ENCODE measurements at regions not wholly inside any gene's neighbourhood (a gene's known extent, or its start where the extent isn't known, plus 50 kb on each side); places are given as distances from the start of the nearest gene placed in this dataset.
"Not testable (repeated sequence)": the region's sequence is repeated elsewhere in the genome, so short reads cannot be mapped to it uniquely, and the experiment has no call there.

DNA sequence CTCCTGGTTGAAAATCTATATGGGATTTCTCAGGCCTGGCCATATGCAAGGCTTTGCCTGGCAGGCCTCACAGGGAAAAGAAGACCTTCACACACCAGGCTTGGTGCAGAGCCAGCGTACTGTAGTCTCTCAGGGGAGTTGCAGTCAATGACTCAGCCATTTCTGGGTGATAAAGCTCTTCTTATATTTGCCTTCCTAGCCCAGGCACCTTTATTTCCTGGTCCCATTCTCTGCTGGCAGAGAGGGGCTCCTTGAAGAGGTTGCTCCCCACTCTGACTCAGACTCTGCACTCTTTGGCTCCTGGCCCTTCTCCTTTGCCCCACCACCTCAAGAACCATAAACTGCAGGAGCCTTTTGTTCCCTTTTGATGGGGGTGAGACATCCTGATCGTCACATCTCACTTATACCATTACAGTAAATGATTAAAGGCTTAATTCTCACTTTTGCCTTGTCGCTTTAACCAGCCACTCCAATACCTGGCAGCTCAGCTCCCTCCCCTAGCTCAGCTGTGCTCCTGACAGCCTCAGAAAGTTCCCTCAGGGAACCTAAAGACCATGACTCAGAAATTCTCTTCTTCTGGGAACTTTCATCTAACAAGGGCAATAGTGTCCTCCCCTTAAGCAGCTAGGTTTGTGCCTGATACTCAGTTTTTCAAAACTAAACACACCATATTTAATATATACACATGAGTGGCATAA is 174.0 kb downstream of the AVL9 start:
- H3K4me3 ChIP-seq; H3K27ac ChIP-seq; in situ Hi-C loops (cut with MboI; ENCODE audit: low pct_unique_long_range_greater_than_20kb in 2 of 9, low sequenced_read_pairs in 9 of 9, unreplicated experiment in 9 of 9); H3K4me1 ChIP-seq (replicated peaks in 1 of 2): not testable (repeated sequence)
- ATAC-seq (replicated peaks in 6 of 8): peak; percentile 38 to 66 (median 56)
- 38 to 80% (median 67%) methylated on average over 1 to 2 of the region's 3 CpGs; no CpG with 5 or more reads in 7 of the 10 experiments for WGBS, 10 experiments

DNA sequence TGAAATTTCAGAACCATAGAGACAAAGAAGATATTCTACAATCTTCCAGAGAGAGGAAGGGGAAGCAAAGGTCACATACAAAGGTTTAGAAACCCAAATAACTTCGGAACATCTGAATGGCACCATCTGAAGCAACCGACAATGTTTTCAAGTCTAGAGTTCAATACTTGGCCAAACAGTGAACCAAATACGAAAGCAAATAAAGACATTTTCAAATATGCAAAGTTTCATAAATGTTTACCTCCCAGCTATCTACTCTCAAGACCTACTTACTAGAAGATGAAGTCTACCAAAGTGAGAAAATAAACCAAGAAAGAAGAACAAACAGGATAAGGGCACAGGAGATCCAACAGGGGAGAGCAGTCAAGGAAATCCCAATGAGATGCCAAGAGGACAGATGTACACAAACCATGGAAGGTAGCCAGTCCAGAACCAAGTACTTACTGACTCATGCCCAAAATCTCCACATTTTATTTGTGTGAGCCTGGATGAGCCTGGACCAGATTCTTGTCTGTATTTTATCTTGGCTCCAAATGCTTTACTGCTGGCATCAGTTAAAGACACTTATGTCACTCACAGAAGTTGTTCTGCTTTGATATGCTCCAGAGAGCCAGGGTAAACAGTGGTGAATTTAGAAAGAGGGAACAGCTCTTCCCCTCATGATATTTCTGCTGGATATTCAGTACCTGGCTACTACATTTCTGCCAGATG is 173.3 kb downstream of the AVL9 start:
- H3K4me3 ChIP-seq; H3K4me1 ChIP-seq (replicated peaks in 1 of 2); in situ Hi-C loops (cut with MboI; ENCODE audit: low pct_unique_long_range_greater_than_20kb in 2 of 9, low sequenced_read_pairs in 9 of 9, unreplicated experiment in 9 of 9); H3K27ac ChIP-seq: not testable (repeated sequence)
- peak in 2 of 8 experiments; percentile 14 to 22 for ATAC-seq (replicated peaks in 6 of 8)
- 60 to 100% (median 96%) methylated on average over 1 to 3 of the region's 3 CpGs for WGBS, 10 experiments

DNA sequence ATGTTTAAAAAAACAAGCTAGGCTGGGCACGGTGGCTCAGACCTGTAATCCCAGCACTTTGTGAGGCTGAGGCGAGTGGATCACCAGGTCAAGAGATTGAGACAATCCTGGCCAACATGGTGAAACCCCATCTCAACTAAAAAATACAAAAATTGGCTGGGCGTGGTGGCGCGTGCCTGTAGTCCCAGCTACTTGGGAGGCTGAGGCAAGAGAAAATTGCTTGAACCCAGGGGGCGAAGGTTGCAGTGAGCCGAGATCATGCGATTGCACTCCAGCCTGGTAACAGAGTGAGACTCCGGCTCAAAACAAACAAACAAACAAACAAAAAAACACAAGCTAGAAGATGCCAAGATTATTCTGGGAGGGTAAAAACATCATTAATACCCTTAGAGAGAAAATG is 172.3 kb downstream of the AVL9 start:
- H3K4me1 ChIP-seq (replicated peaks in 1 of 2); in situ Hi-C loops (cut with MboI; ENCODE audit: low pct_unique_long_range_greater_than_20kb in 2 of 9, low sequenced_read_pairs in 9 of 9, unreplicated experiment in 9 of 9); H3K4me3 ChIP-seq; ATAC-seq (replicated peaks in 6 of 8); H3K27ac ChIP-seq: not testable (repeated sequence)
- WGBS, 10 experiments: 85 to 100% (median 99%) methylated on average over 3 to 9 of the region's 9 CpGs; no CpG with 5 or more reads in 2 of the 10 experiments

DNA sequence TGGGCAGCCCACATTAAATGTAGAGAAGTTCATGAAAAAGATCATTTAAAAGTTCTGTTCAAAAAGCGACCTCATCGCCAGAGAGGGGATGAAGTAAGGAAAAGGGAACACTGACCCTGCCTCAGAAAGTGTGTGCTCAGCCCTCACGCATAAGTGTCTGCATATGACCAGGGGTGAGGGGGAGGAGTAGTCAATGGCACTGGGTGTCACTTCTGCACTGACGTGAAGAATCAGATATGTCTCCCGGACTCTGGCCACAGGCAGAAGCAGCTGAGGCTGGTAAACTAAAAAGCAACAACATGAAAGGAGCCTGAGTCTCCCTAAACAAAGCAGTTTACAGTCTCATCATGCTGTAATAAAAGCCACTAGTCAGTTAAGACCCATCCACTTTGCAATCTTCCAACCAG is 168.5 kb downstream of the AVL9 start:
- H3K4me3 ChIP-seq; H3K4me1 ChIP-seq (replicated peaks in 1 of 2); H3K27ac ChIP-seq; in situ Hi-C loops (cut with MboI; ENCODE audit: low pct_unique_long_range_greater_than_20kb in 2 of 9, low sequenced_read_pairs in 9 of 9, unreplicated experiment in 9 of 9): not testable (repeated sequence)
- WGBS, 10 experiments: 68 to 100% (median 92%) methylated on average over 2 to 3 of the region's 5 CpGs; no CpG with 5 or more reads in 5 of the 10 experiments
- peak in 3 of 8 experiments; percentile 10 to 49 (median 12) for ATAC-seq (replicated peaks in 6 of 8)

DNA sequence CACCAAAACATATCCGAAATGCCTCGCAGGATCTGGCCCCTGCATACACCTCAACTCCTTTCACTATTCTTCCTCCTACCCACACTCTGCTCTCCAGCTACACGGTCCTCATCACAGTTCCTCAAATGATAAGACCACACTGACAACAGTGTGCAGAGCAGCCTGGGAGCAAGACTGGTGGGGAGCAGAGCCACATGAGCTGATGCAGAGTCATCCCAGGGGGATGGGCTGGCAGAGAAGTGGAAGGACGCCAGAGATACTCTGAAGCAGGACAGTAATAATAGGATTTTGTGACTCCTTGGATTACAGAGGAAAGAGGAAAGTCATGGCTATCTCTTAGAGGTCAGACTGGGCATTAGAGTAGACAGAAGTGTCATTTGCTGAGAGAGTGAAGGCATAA is 167.2 kb downstream of the AVL9 start:
- H3K4me3 ChIP-seq; in situ Hi-C loops (cut with MboI; ENCODE audit: low pct_unique_long_range_greater_than_20kb in 2 of 9, low sequenced_read_pairs in 9 of 9, unreplicated experiment in 9 of 9); H3K27ac ChIP-seq; ATAC-seq (replicated peaks in 6 of 8); H3K4me1 ChIP-seq (replicated peaks in 1 of 2): not testable (repeated sequence)
- WGBS, 10 experiments: 60% methylated on average over 1 of the region's 4 CpGs; no CpG with 5 or more reads in 9 of the 10 experiments

DNA sequence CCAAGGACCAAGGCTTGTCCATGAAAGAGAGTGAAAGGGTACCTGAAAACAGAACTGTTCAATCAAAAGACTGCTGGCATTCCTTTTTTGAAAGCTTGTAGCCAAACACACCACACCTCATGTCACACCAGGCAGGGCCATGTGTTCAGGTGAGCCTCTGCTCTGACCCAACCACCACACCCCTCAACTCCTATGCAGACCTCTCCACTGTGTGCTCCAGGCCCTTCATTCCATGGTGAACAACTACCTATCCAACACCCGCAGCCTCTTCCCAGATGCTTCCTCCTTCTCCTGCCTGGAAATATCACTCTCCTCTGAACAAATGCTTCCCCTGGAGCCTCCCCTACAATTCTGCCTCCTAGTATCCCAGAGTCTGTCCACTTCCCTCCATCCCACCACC is 166.6 kb downstream of the AVL9 start:
- H3K4me1 ChIP-seq (replicated peaks in 1 of 2): no peaks in the 10 kb centered on the region
- H3K27ac ChIP-seq: no peak overlapping the region
- ATAC-seq (replicated peaks in 6 of 8): no peak
- no peak overlapping the region for H3K4me3 ChIP-seq
- WGBS, 10 experiments: 20 to 100% (median 92%) methylated on average over 1 of the region's 1 CpG; no CpG with 5 or more reads in 6 of the 10 experiments
- in situ Hi-C loops (cut with MboI; ENCODE audit: low pct_unique_long_range_greater_than_20kb in 2 of 9, low sequenced_read_pairs in 9 of 9, unreplicated experiment in 9 of 9): no loop called here

DNA sequence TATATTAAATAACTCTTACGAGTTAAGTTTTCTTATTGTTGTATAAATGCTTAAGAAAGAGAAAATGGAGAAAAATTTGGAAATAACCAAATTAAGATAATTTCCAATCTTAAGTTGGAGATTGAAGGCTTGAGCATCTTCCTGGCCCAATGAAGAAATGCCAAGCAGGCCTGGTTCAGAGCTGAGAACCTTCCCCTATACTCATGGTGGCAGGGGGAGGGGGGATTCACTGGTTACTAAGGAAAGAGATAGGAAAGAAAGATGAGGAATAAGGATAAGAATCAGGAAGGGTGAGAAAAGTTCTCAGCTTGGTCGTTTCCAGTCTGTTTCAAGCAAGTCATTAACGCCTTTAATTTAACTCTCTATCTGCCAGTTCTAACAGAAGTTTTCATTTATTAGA is 166.2 kb downstream of the AVL9 start:
- no peak for ATAC-seq (replicated peaks in 6 of 8)

DNA sequence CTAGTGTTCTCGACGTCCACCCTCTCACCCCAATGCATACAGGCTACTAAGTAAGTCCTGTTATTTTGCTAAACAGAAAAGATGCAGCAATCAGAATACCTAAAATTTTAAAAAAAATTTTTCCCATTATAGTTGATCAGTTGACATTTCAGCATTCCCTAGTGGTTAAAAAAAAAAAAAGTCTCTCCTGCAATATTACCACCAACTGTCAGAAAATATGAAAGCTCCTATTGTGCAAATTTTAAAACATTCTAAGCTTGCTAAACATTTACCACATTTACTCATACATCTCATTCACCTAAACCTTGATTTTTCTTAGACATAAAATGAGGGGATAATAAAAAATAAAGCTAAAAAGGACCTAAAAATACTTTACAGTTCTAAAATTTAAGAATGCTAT is 165.6 kb downstream of the AVL9 start:
- no peak overlapping the region for H3K27ac ChIP-seq
- no peaks in the 10 kb centered on the region for H3K4me1 ChIP-seq (replicated peaks in 1 of 2)
- no peak for ATAC-seq (replicated peaks in 6 of 8)
- in situ Hi-C loops (cut with MboI; ENCODE audit: low pct_unique_long_range_greater_than_20kb in 2 of 9, low sequenced_read_pairs in 9 of 9, unreplicated experiment in 9 of 9): no loop called here
- 50 to 75% (median 50%) methylated on average over 2 of the region's 2 CpGs; no CpG with 5 or more reads in 2 of the 10 experiments for WGBS, 10 experiments
- no peak overlapping the region for H3K4me3 ChIP-seq

More for the DNA sequence above, 166.2 kb downstream of the AVL9 start:
- Histone ChIP-seq H3K4me1 (replicated peaks in 1 of 2) (no peaks in the 10 kb centered on the region), H3K4me3 (no peak overlapping the region), H3K27ac (no peak overlapping the region)
- 40 to 93% (median 66%) methylated on average over 1 to 3 of the region's 3 CpGs for WGBS, 10 experiments
- in situ Hi-C loops (cut with MboI; ENCODE audit: low pct_unique_long_range_greater_than_20kb in 2 of 9, low sequenced_read_pairs in 9 of 9, unreplicated experiment in 9 of 9): no loop called here

DNA sequence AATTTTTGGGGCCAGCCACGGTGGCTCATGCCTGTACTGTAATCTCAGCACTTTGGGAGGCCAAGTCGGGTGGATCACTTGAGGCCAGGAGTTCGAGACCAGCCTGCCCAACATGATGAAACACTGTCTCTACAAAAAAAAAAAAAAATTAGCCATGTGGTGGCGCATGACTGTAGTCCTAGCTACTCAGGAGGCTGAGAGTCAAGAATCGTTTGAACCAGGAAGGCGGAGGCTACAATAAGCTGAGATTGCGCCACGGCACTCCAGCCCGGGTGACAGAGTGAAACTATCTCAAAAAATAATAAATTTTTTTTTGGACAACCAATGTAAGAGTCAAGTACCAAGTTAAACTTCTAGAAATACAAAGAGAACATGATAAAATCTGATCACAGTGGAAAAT is 164.6 kb downstream of the AVL9 start:
- Histone ChIP-seq H3K4me1 (replicated peaks in 1 of 2) (no peaks in the 10 kb centered on the region), H3K27ac (no peak overlapping the region), H3K4me3 (no peak overlapping the region)
- in situ Hi-C loops (cut with MboI; ENCODE audit: low pct_unique_long_range_greater_than_20kb in 2 of 9, low sequenced_read_pairs in 9 of 9, unreplicated experiment in 9 of 9): no loop called here
- ATAC-seq (replicated peaks in 6 of 8): no peak
- WGBS, 10 experiments: 83 to 100% (median 94%) methylated on average over 1 to 9 of the region's 9 CpGs

DNA sequence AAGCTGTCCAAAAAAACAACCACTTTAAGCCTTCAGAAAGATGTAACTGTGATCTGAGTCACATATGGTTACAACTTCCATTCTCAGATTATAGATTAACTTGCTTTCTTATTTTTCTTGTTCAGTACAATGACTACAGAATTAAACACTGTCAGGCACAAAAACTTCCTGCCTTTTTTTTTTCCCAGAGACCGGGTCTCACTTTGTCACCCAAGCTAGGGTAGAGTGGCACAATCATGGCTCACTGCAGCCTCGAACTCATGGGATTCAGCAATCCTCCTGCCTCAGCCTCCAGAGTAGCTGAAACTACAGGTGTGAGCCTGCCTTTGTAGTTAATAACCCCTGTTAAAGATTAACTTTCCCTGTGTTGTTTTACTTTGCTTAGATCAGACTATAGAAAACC is 163.2 kb downstream of the AVL9 start:
- WGBS, 10 experiments: 20 to 100% (median 58%) methylated on average over 1 to 2 of the region's 2 CpGs; no CpG with 5 or more reads in 2 of the 10 experiments
- peak in 1 of 8 experiments; percentile 3 for ATAC-seq (replicated peaks in 6 of 8)
- in situ Hi-C loops (cut with MboI; ENCODE audit: low pct_unique_long_range_greater_than_20kb in 2 of 9, low sequenced_read_pairs in 9 of 9, unreplicated experiment in 9 of 9): no loop called here
- no peak overlapping the region for H3K4me3 ChIP-seq
- H3K4me1 ChIP-seq (replicated peaks in 1 of 2): no peaks in the 10 kb centered on the region
- H3K27ac ChIP-seq: no peak overlapping the region

DNA sequence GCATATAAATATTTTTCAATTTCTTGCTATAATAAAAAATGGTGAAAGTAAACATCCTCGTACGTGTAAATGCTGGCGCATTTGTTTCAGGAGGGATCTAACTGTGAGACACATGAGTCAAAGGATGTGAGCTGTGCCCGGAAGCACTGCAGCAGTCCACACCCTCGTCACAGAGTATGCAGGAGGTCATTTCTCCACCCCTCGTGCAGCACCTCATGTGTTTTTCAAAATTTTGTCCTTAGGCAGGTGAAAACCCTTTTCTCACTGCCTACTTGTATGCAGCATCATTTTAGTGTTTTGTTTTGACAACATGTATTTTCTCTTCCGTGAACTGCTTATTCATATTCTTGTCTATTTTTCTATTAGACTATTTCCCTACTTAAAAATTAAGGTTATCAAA is 162.7 kb downstream of the AVL9 start:
- Histone ChIP-seq H3K4me1 (replicated peaks in 1 of 2) (no peaks in the 10 kb centered on the region), H3K4me3 (no peak overlapping the region), H3K27ac (no peak overlapping the region)
- WGBS, 10 experiments: 0 to 93% (median 51%) methylated on average over 1 to 7 of the region's 7 CpGs
- in situ Hi-C loops (cut with MboI; ENCODE audit: low pct_unique_long_range_greater_than_20kb in 2 of 9, low sequenced_read_pairs in 9 of 9, unreplicated experiment in 9 of 9): no loop called here
- ATAC-seq (replicated peaks in 6 of 8): peak in 3 of 8 experiments; percentile 79 to 92 (median 85)

DNA sequence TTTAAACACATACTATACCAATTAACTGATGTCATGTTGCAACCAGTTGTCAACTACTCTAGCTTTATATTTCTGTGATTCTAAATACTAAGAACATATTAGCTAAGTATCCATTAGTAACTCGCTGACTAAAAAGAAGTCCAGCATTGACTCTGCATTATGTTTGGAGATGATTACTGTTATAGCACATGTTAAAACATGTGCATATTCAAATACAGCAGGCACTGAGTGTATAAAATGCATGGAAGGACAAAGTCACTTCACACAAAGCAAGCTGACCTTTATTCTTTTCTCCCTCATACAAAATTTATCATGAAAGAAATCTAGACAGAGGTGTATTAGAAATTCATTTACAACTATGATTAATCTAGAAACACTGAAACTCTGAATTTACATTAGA is 159.3 kb downstream of the AVL9 start:
- H3K4me1 ChIP-seq (replicated peaks in 1 of 2); H3K4me3 ChIP-seq; in situ Hi-C loops (cut with MboI; ENCODE audit: low pct_unique_long_range_greater_than_20kb in 2 of 9, low sequenced_read_pairs in 9 of 9, unreplicated experiment in 9 of 9); H3K27ac ChIP-seq: not testable (repeated sequence)
- no CpG with 5 or more reads among the region's 1 CpG for WGBS, 10 experiments
- peak in 4 of 8 experiments; percentile 58 to 96 (median 78) for ATAC-seq (replicated peaks in 6 of 8)

DNA sequence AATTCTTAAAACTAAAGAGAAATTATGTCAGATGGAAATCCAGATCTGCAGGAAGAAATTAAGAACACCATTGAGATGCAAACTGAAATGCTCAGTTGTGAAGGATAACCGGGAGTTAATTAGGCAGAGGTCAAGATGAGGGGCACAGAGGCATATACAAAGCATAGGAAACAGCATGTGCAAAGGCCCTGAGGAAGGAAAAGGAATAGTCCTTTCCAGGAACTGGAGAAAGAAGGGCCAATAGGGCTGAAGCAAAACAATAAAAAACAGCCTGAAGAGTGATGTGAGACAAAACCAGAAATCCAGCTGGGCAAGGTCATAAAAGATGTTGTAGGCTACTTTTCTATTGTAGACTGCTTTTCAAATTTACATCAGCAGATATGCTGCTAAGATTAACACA is 155.1 kb downstream of the AVL9 start:
- ATAC-seq (replicated peaks in 6 of 8); in situ Hi-C loops (cut with MboI; ENCODE audit: low pct_unique_long_range_greater_than_20kb in 2 of 9, low sequenced_read_pairs in 9 of 9, unreplicated experiment in 9 of 9): not testable (repeated sequence)
- WGBS, 10 experiments: 83 to 100% (median 89%) methylated on average over 1 of the region's 1 CpG

More for the DNA sequence above, 155.1 kb downstream of the AVL9 start:
- H3K4me1 ChIP-seq (replicated peaks in 1 of 2); H3K4me3 ChIP-seq; H3K27ac ChIP-seq: not testable (repeated sequence)

All from motor neuron (in vitro differentiated cells).